Type B pancreatic cell (in vitro differentiated cells): ENCODE measurements at regions not wholly inside any gene's neighbourhood (a gene's known extent, or its start where the extent isn't known, plus 50 kb on each side); places are given as distances from the start of the nearest gene placed in this dataset.

Experiments used
- DNase-seq: peaks from one replicate; pipeline ENCODE4 v3.0.0; 2021; ENCODE audit warnings: mixed read lengths; ENCODE audit not compliant: unreplicated experiment; ENCODE audit errors: extremely low spot score
- H3K27ac Mint-ChIP-seq: 2 replicates; pipeline ENCODE4 v1.8.0; 2021; ENCODE audit warnings: mild to moderate bottlenecking, mixed read lengths
- H3K27me3 Mint-ChIP-seq: 2 replicates; pipeline ENCODE4 v1.8.0; 2021; ENCODE audit warnings: mixed read lengths
- H3K36me3 Mint-ChIP-seq: 2 replicates; pipeline ENCODE4 v1.8.0; 2021; ENCODE audit warnings: mixed read lengths
- H3K4me1 Mint-ChIP-seq: one replicate; pipeline ENCODE4 v1.8.0; 2021; ENCODE audit warnings: mixed read lengths; ENCODE audit not compliant: unreplicated experiment
- H3K4me3 Mint-ChIP-seq: 2 replicates; pipeline ENCODE4 v1.8.0; 2021; ENCODE audit warnings: mild to moderate bottlenecking, mixed read lengths
- H3K9me3 Mint-ChIP-seq: 2 replicates; pipeline ENCODE4 v1.8.0; 2021; ENCODE audit warnings: mixed read lengths
- CTCF ChIP-seq: fragments of 200-600 bp; sonication (generic); conservative IDR thresholded peaks from 2 replicates; pipeline ENCODE4 v1.5.0; 2021; ENCODE audit warnings: antibody characterized with exemption, mild to moderate bottlenecking

- Mint-ChIP-seq H3K27ac (no peak overlapping the region), H3K27me3 (no peaks in the 10 kb centered on the region), H3K4me3 (no peak overlapping the region), H3K9me3 (no peaks in the 10 kb centered on the region), H3K36me3 (no peaks in the 10 kb centered on the region), H3K4me1 (peaks cover 10% of the 10 kb centered on the region)
- DNase-seq, result no peak
- TF ChIP-seq CTCF, result no peak
These were observed 126.7 kb upstream of the ARL4C start for GRCh38 chr2:234623521-234623991.

GRCh38 chr2:234621120-234621519, 124.2 kb upstream of the ARL4C start:
- H3K9me3 Mint-ChIP-seq, result no peaks in the 10 kb centered on the region
- H3K27ac Mint-ChIP-seq, result no peak overlapping the region
- H3K27me3 Mint-ChIP-seq, result no peaks in the 10 kb centered on the region
- no peak overlapping the region for H3K4me3 Mint-ChIP-seq
- TF ChIP-seq CTCF, result no peak
- no peak for DNase-seq
- H3K36me3 Mint-ChIP-seq, result no peaks in the 10 kb centered on the region
- H3K4me1 Mint-ChIP-seq, result peaks cover 10% of the 10 kb centered on the region

GRCh38 chr2:234620018-234620417, 123.1 kb upstream of the ARL4C start:
- H3K9me3 Mint-ChIP-seq, result peaks cover 4% of the 10 kb centered on the region
- no peak overlapping the region for H3K4me3 Mint-ChIP-seq
- H3K36me3 Mint-ChIP-seq, result no peaks in the 10 kb centered on the region
- H3K27ac Mint-ChIP-seq, result no peak overlapping the region
- TF ChIP-seq CTCF, result no peak
- H3K4me1 Mint-ChIP-seq, result peaks cover 10% of the 10 kb centered on the region
- H3K27me3 Mint-ChIP-seq, result no peaks in the 10 kb centered on the region
- no peak for DNase-seq

- no peak for TF ChIP-seq CTCF
- DNase-seq, result no peak
- peaks cover 13% of the 10 kb centered on the region for H3K9me3 Mint-ChIP-seq
- no peak overlapping the region for H3K4me3 Mint-ChIP-seq
- no peaks in the 10 kb centered on the region for H3K27me3 Mint-ChIP-seq
- no peak overlapping the region for H3K27ac Mint-ChIP-seq
- peaks cover 3% of the 10 kb centered on the region for H3K36me3 Mint-ChIP-seq
- no peaks in the 10 kb centered on the region for H3K4me1 Mint-ChIP-seq
These were observed 118.9 kb upstream of the ARL4C start for GRCh38 chr2:234615643-234616356.

GRCh38 chr2:234611209-234611608, 114.3 kb upstream of the ARL4C start:
- H3K27ac Mint-ChIP-seq, result no peak overlapping the region
- H3K4me3 Mint-ChIP-seq, result no peak overlapping the region
- H3K4me1 Mint-ChIP-seq, result peaks cover 18% of the 10 kb centered on the region
- peaks cover 15% of the 10 kb centered on the region for H3K9me3 Mint-ChIP-seq
- peaks cover 5% of the 10 kb centered on the region for H3K27me3 Mint-ChIP-seq
- H3K36me3 Mint-ChIP-seq, result peaks cover 3% of the 10 kb centered on the region
- peak; percentile 69 for TF ChIP-seq CTCF
- no peak for DNase-seq

- H3K4me1 Mint-ChIP-seq, result peaks cover 33% of the 10 kb centered on the region
- TF ChIP-seq CTCF, result no peak
- H3K27me3 Mint-ChIP-seq, result peaks cover 5% of the 10 kb centered on the region
- H3K4me3 Mint-ChIP-seq, result no peak overlapping the region
- no peak overlapping the region for H3K27ac Mint-ChIP-seq
- no peak for DNase-seq
- peaks cover 3% of the 10 kb centered on the region for H3K36me3 Mint-ChIP-seq
- peaks cover 11% of the 10 kb centered on the region for H3K9me3 Mint-ChIP-seq
These were observed 112.1 kb upstream of the ARL4C start for GRCh38 chr2:234608946-234609345.
